ENCODE measurements at regions not wholly inside any gene's neighbourhood (a gene's known extent, or its start where the extent isn't known, plus 50 kb on each side); places are given as distances from the start of the nearest gene placed in this dataset.

DNA sequence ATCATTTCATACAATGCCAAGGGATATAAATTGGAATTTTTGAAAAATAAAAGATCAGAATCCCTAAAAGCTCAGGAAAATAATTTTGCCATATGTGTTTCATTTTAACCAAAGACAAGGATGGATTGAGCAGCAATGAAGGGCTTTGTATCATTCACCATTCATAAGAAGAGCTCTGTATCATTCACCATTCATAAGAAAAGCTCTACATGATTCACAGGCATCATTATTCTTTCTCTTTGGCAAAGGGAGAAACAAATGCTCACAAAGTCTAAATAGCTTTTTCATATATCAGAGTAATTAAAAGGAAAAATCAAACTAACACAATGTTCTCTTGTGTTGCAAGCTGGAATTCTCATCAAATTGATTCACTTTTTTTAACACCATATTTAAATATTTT lies 169.1 kb upstream of the MC4R start:
- H3F3A ChIP-seq (ENCODE audit: insufficient read depth, low read length): no peaks in the 10 kb centered on the region
- H3K4me1 ChIP-seq (ENCODE audit: low read length): no peaks in the 10 kb centered on the region
- no peaks in the 10 kb centered on the region for H4K20me1 ChIP-seq (ENCODE audit: insufficient read depth, low read length)
- no peak overlapping the region for H3K4me2 ChIP-seq (ENCODE audit: low read depth, low read length)
- DNase-seq: no peak
- no peaks in the 10 kb centered on the region for H3K9me3 ChIP-seq (replicated peaks; ENCODE audit: insufficient read depth, low read length)
- no peaks in the 10 kb centered on the region for H3K27me3 ChIP-seq (replicated peaks; ENCODE audit: insufficient read depth, low read length)
- H3K27ac ChIP-seq (ENCODE audit: low read length): no peak overlapping the region
- no peak overlapping the region for H3K9ac ChIP-seq (ENCODE audit: low read length)
- no peaks in the 10 kb centered on the region for H3K79me2 ChIP-seq (ENCODE audit: low read length)
- TF ChIP-seq, protein P1, sequence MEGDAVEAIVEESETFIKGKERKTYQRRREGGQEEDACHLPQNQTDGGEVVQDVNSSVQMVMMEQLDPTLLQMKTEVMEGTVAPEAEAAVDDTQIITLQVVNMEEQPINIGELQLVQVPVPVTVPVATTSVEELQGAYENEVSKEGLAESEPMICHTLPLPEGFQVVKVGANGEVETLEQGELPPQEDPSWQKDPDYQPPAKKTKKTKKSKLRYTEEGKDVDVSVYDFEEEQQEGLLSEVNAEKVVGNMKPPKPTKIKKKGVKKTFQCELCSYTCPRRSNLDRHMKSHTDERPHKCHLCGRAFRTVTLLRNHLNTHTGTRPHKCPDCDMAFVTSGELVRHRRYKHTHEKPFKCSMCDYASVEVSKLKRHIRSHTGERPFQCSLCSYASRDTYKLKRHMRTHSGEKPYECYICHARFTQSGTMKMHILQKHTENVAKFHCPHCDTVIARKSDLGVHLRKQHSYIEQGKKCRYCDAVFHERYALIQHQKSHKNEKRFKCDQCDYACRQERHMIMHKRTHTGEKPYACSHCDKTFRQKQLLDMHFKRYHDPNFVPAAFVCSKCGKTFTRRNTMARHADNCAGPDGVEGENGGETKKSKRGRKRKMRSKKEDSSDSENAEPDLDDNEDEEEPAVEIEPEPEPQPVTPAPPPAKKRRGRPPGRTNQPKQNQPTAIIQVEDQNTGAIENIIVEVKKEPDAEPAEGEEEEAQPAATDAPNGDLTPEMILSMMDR (IDR thresholded peaks at IDR 0.05; ENCODE audit: low read length): no peak
- TF ChIP-seq EZH2 (optimal IDR thresholded peaks at IDR 0.05; ENCODE audit: low read depth, low read length) (no peak), EZH2phosphoT487 (IDR thresholded peaks at IDR 0.05; ENCODE audit: low read length) (no peak)
- H3K9me2 ChIP-seq (replicated peaks; ENCODE audit: insufficient read depth, low read length): no peaks in the 10 kb centered on the region
- no peaks in the 10 kb centered on the region for H3K36me3 ChIP-seq (replicated peaks; ENCODE audit: insufficient read depth, low read length)
- H3K4me3 ChIP-seq (ENCODE audit: low read length): no peak overlapping the region
- no peak overlapping the region for H2AFZ ChIP-seq (ENCODE audit: low read length)

DNA sequence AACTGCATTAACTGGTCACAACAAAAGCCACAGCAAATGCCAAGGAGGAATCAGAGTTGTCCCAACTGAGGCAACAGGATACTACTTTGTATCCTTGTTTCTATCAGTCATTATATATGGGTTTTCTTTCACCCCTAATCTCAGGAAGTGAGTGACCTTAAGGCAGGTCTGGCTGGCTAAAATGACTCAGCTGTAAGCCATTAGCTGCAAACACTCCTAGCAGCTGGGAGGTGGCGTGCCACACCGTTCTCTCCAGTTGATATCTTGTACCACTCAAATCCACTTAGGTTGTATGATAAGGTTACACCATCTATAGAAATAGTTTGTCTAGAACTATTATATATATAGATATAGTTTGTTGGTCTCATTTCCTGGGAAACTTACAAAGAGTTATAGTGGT lies 171.1 kb upstream of the MC4R start:
- no peaks in the 10 kb centered on the region for H3K27me3 ChIP-seq (replicated peaks; ENCODE audit: insufficient read depth, low read length)
- H2AFZ ChIP-seq (ENCODE audit: low read length): no peak overlapping the region
- no peaks in the 10 kb centered on the region for H3F3A ChIP-seq (ENCODE audit: insufficient read depth, low read length)
- H3K9ac ChIP-seq (ENCODE audit: low read length): no peak overlapping the region
- H3K4me1 ChIP-seq (ENCODE audit: low read length): no peaks in the 10 kb centered on the region
- no peaks in the 10 kb centered on the region for H4K20me1 ChIP-seq (ENCODE audit: insufficient read depth, low read length)
- no peak for DNase-seq
- no peaks in the 10 kb centered on the region for H3K9me2 ChIP-seq (replicated peaks; ENCODE audit: insufficient read depth, low read length)
- TF ChIP-seq, protein P1 (IDR thresholded peaks at IDR 0.05; ENCODE audit: low read length): no peak
- TF ChIP-seq EZH2 (optimal IDR thresholded peaks at IDR 0.05; ENCODE audit: low read depth, low read length) (no peak), EZH2phosphoT487 (IDR thresholded peaks at IDR 0.05; ENCODE audit: low read length) (no peak)
- no peaks in the 10 kb centered on the region for H3K9me3 ChIP-seq (replicated peaks; ENCODE audit: insufficient read depth, low read length)
- no peaks in the 10 kb centered on the region for H3K79me2 ChIP-seq (ENCODE audit: low read length)
- no peak overlapping the region for H3K4me2 ChIP-seq (ENCODE audit: low read depth, low read length)
- H3K4me3 ChIP-seq (ENCODE audit: low read length): no peak overlapping the region
- H3K36me3 ChIP-seq (replicated peaks; ENCODE audit: insufficient read depth, low read length): no peaks in the 10 kb centered on the region
- no peak overlapping the region for H3K27ac ChIP-seq (ENCODE audit: low read length)

DNA sequence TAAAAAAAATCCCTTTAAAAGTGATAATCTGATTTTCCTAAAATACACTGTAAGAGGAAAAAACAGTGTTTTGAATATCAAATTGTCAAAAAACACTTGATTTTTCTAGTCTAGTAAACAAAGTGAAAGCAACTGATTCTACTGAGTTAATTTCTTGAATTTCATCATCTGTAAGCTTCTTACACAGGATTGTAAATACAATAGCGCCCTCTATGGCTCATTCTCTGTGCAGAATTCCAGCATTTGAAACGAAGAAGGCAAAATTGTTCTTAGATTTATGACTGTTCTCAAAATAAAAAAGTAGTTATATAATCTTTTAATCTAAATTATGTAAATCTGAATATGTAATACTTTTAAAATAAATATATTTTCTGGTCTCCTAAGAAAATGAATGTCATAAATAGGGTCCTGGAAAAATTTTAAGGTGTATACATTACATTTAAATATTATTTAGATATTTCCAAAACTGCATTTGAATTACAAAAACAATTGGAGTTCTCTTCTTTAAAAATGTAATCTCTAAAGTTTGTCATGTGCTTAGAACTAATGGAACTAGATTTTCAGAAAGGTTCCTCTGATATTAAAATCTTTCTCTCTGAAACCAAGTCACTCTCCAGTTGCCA lies 176.9 kb upstream of the MC4R start:
- H3K4me2 ChIP-seq (ENCODE audit: low read depth, low read length): no peak overlapping the region
- no peaks in the 10 kb centered on the region for H3K36me3 ChIP-seq (replicated peaks; ENCODE audit: insufficient read depth, low read length)
- no peak overlapping the region for H3K9ac ChIP-seq (ENCODE audit: low read length)
- H2AFZ ChIP-seq (ENCODE audit: low read length): no peak overlapping the region
- H3K4me3 ChIP-seq (ENCODE audit: low read length): no peak overlapping the region
- no peaks in the 10 kb centered on the region for H3K9me2 ChIP-seq (replicated peaks; ENCODE audit: insufficient read depth, low read length)
- no peaks in the 10 kb centered on the region for H3K79me2 ChIP-seq (ENCODE audit: low read length)
- H3K9me3 ChIP-seq (replicated peaks; ENCODE audit: insufficient read depth, low read length): no peaks in the 10 kb centered on the region
- TF ChIP-seq EZH2phosphoT487 (IDR thresholded peaks at IDR 0.05; ENCODE audit: low read length): no peak
- no peak for TF ChIP-seq EZH2 (optimal IDR thresholded peaks at IDR 0.05; ENCODE audit: low read depth, low read length)
- TF ChIP-seq, protein P1 (IDR thresholded peaks at IDR 0.05; ENCODE audit: low read length): peak; percentile 68
- DNase-seq: peak; percentile 81
- no peaks in the 10 kb centered on the region for H3K27me3 ChIP-seq (replicated peaks; ENCODE audit: insufficient read depth, low read length)
- peaks cover under 1% of the 10 kb centered on the region; the same call in 1 of the 2 replicates for H3F3A ChIP-seq (ENCODE audit: insufficient read depth, low read length)
- no peaks in the 10 kb centered on the region for H4K20me1 ChIP-seq (ENCODE audit: insufficient read depth, low read length)
- no peaks in the 10 kb centered on the region for H3K4me1 ChIP-seq (ENCODE audit: low read length)
- H3K27ac ChIP-seq (ENCODE audit: low read length): no peak overlapping the region
